GM12878 (cell line): ENCODE measurements at regions not wholly inside any gene's neighbourhood (a gene's known extent, or its start where the extent isn't known, plus 50 kb on each side); places are given as distances from the start of the nearest gene placed in this dataset.

Source experiments
- MYC ChIP-seq: IDR thresholded peaks from 2 replicates; pipeline ENCODE4 v1.6.1; 2011; ENCODE audit warnings: mild to moderate bottlenecking, low read length, moderate library complexity, inconsistent platforms; ENCODE audit not compliant: insufficient read depth, insufficient replicate concordance, insufficient read length, severe bottlenecking
- POLR2AphosphoS5 ChIP-seq: IDR thresholded peaks from 2 replicates; pipeline ENCODE4 v1.6.1; 2011; ENCODE audit warnings: mild to moderate bottlenecking, low read length, inconsistent platforms
- TF ChIP-seq, protein P1 (sequence below), 3 experiments: IDR thresholded peaks in 2 of 3; conservative IDR thresholded peaks in 1 of 3; 2 replicates each; pipeline ENCODE4 v1.5.1; 2011; ENCODE audit warnings: low read depth in 3 of 3, low read length in 3 of 3, mild to moderate bottlenecking in 3 of 3, control low read depth in 2 of 3, moderate library complexity in 2 of 3, inconsistent platforms in 1 of 3, mixed read lengths in 1 of 3; ENCODE audit not compliant: control insufficient read depth in 2 of 3, insufficient read depth in 1 of 3; ENCODE audit errors: extremely low read depth in 1 of 3
- TF ChIP-seq, protein P2 (sequence below): IDR thresholded peaks from 2 replicates; pipeline ENCODE4 v1.6.1; 2012; ENCODE audit warnings: low read depth, low read length, improper control_type of control experiment
- TF ChIP-seq, protein P3 (sequence below): IDR thresholded peaks from 2 replicates; pipeline ENCODE4 v1.6.1; 2011; ENCODE audit warnings: low read depth, low read length, improper control_type of control experiment, borderline replicate concordance

DNA sequence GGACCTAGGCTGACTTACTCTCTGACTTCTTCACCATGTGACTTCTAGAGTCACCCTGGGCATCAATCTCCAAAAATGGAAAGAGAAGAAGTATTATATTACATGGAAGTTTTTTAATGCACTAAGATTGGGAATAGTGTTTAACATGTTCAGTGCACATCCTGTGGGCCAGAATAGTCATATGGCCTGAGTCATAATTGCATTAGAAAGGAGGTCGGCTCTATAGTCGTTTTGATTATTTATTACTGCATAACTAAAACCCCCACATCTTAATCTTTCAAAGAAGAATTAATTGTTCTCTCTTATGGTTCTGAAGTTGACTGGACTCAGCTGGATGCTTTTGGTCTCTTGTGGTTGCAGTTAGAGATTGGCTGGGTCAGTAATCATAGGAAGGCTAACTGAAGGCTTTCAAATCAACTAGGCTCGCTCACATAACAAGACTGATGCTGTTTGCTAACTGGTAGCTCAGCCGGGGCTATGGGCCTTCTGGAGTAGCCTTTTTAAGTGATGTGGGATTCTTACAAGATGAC, 810.6 kb upstream of the ADGRL4 start:
- TF ChIP-seq, protein P1, sequence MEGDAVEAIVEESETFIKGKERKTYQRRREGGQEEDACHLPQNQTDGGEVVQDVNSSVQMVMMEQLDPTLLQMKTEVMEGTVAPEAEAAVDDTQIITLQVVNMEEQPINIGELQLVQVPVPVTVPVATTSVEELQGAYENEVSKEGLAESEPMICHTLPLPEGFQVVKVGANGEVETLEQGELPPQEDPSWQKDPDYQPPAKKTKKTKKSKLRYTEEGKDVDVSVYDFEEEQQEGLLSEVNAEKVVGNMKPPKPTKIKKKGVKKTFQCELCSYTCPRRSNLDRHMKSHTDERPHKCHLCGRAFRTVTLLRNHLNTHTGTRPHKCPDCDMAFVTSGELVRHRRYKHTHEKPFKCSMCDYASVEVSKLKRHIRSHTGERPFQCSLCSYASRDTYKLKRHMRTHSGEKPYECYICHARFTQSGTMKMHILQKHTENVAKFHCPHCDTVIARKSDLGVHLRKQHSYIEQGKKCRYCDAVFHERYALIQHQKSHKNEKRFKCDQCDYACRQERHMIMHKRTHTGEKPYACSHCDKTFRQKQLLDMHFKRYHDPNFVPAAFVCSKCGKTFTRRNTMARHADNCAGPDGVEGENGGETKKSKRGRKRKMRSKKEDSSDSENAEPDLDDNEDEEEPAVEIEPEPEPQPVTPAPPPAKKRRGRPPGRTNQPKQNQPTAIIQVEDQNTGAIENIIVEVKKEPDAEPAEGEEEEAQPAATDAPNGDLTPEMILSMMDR (IDR thresholded peaks at IDR 0.05 in 2 of 3, conservative IDR thresholded peaks at IDR 0.05 in 1 of 3; ENCODE audit: control insufficient read depth in 2 of 3, extremely low read depth in 1 of 3, insufficient read depth in 1 of 3, low read depth in 3 of 3, low read length in 3 of 3) = no peak
- TF ChIP-seq MYC (no peak), POLR2AphosphoS5 (no peak)
- TF ChIP-seq, protein P2, sequence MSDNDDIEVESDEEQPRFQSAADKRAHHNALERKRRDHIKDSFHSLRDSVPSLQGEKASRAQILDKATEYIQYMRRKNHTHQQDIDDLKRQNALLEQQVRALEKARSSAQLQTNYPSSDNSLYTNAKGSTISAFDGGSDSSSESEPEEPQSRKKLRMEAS = no peak
- TF ChIP-seq, protein P3, sequence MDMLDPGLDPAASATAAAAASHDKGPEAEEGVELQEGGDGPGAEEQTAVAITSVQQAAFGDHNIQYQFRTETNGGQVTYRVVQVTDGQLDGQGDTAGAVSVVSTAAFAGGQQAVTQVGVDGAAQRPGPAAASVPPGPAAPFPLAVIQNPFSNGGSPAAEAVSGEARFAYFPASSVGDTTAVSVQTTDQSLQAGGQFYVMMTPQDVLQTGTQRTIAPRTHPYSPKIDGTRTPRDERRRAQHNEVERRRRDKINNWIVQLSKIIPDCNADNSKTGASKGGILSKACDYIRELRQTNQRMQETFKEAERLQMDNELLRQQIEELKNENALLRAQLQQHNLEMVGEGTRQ = no peak
